Hematopoietic multipotent progenitor cell (in vitro differentiated cells): ENCODE measurements at regions not wholly inside any gene's neighbourhood (a gene's known extent, or its start where the extent isn't known, plus 50 kb on each side); places are given as distances from the start of the nearest gene placed in this dataset.
A peak's percentile ranks its signal among the peaks of the same experiment; 100 is the strongest.
"Not testable (repeated sequence)": the region's sequence is repeated elsewhere in the genome, so short reads cannot be mapped to it uniquely, and the experiment has no call there.

Experiments
- DNase-seq, 3 donors: peaks; one replicate each; pipeline ENCODE4 v3.0.0-alpha.2; 2011 to 2015; ENCODE audit warnings: low read depth in 2 of 3, low spot score in 2 of 3

- DNase-seq = no peak
Observed at GRCh38 chr7:27032839-27033238, 63.0 kb downstream of the HOXA1 start.

GRCh38 chr7:27031289-27032172 lies 64.3 kb downstream of the HOXA1 start:
- DNase-seq = peak in 2 of 3 donors; percentile 18 to 64

- no peak for DNase-seq
Observed at GRCh38 chr7:27030393-27031050, 65.3 kb downstream of the HOXA1 start.

GRCh38 chr7:27025270-27025669 lies 70.5 kb downstream of the HOXA1 start:
- no peak for DNase-seq

- no peak for DNase-seq
Observed at GRCh38 chr7:27010068-27010467, 85.7 kb downstream of the HOXA1 start.

GRCh38 chr7:27000496-27000895 lies 95.3 kb downstream of the HOXA1 start:
- no peak for DNase-seq

GRCh38 chr7:26998284-26998683 lies 97.5 kb downstream of the HOXA1 start:
- not testable (repeated sequence) for DNase-seq

GRCh38 chr7:26995666-26996065 lies 100.1 kb downstream of the HOXA1 start:
- no peak for DNase-seq

GRCh38 chr7:26993816-26994810 lies 101.7 kb downstream of the HOXA1 start:
- no peak for DNase-seq

GRCh38 chr7:26992670-26993069 lies 103.1 kb downstream of the HOXA1 start:
- no peak for DNase-seq

- DNase-seq = no peak
Observed at GRCh38 chr7:26991796-26992195, 104.0 kb downstream of the HOXA1 start.

- DNase-seq = no peak
Observed at GRCh38 chr7:26989897-26990670, 105.7 kb downstream of the HOXA1 start.

- no peak for DNase-seq
Observed at GRCh38 chr7:26988836-26989374, 106.9 kb downstream of the HOXA1 start.

GRCh38 chr7:26987338-26987737 lies 108.5 kb downstream of the HOXA1 start:
- no peak for DNase-seq

- no peak for DNase-seq
Observed at GRCh38 chr7:26978146-26978545, 113.8 kb upstream of the SKAP2 start.

GRCh38 chr7:26976840-26977239 lies 112.5 kb upstream of the SKAP2 start:
- DNase-seq = no peak

GRCh38 chr7:26971924-26972323 lies 107.5 kb upstream of the SKAP2 start:
- DNase-seq = not testable (repeated sequence)

GRCh38 chr7:26965724-26966123 lies 101.3 kb upstream of the SKAP2 start:
- no peak for DNase-seq

GRCh38 chr7:26964156-26964808 lies 99.9 kb upstream of the SKAP2 start:
- DNase-seq = peak in 1 of 3 donors; percentile 7
